ENCODE measurements at regions not wholly inside any gene's neighbourhood (a gene's known extent, or its start where the extent isn't known, plus 50 kb on each side); places are given as distances from the start of the nearest gene placed in this dataset.

DNA sequence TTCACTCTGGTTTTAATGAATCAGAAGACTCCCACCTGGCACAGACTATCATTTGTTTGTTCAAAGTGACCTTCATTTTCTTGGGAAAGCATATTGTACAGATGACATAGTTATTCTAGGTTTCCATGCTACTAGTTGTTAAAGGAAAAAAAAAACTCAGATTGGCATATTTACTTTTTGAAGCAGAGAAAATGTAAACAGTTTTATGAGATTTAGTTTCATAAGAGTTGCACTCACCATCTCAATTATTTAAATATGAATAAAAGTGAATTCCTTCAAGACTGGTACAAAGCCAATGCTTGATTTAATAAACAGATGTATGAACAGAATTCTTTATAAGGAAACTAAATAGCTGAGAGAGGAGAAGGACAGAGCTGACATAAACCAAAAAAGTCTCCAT lies 280.3 kb upstream of the UGT8 start:
- no peak for TF ChIP-seq POLR2A (IDR thresholded peaks at IDR 0.05; ENCODE audit: low read depth, low read length)
- TF ChIP-seq POLR2AphosphoS5 (IDR thresholded peaks at IDR 0.05; ENCODE audit: low read depth, low read length), result no peak

Measured in GM12891 (cell line).